ENCODE measurements at regions not wholly inside any gene's neighbourhood (a gene's known extent, or its start where the extent isn't known, plus 50 kb on each side); places are given as distances from the start of the nearest gene placed in this dataset.

- ATAC-seq, result no peak
- no peak for DNase-seq
- intact Hi-C loops (cut with micrococcal nuclease), result no loop called here
Measured at GRCh38 chr2:65794994-65795393, 362.6 kb upstream of the SPRED2 start.

DNA sequence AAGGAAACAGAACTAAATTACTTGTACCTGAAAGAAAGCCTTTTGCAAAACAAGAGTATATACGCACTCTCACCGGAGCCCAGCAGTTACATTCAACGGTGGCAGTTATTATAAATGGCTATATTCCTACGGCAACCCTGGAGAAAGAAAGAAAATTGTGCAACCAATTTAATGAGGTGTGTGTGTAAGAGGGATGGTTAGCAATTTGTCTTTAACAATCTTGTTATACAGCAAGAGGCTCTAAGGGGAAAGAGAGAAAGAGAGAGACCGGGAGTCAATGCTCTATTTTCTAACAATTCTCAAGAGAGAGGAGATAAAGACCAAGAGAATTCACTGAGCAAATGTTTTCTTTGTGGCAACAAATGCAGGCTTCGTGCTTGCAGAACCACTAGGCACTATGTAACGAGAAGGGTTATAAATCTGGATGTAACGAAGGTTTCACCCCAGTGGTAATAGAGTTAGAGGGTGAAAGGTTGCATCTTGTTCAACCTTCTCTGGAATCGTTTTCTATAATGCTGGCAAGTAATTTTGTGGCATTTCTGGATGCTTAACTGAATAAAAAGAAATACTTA is 359.1 kb upstream of the SPRED2 start:
- intact Hi-C loops (cut with micrococcal nuclease), result no loop called here
- DNase-seq, result no peak
- ATAC-seq, result no peak

DNA sequence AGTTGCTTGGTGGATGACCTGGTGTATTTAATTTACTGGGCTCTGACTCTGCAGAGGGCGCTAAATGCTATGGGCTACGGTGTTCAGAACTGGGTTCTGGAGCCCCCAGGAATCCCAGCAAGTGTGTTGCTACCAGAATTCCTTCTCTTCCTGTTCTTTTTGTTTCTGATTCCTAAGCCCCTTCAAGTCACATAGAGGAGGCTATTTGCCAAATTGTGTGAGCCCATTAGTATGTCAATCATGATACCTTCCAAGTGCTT is 358.2 kb upstream of the SPRED2 start:
- intact Hi-C loops (cut with micrococcal nuclease), result no loop called here
- DNase-seq (no peak), ATAC-seq (no peak)

DNA sequence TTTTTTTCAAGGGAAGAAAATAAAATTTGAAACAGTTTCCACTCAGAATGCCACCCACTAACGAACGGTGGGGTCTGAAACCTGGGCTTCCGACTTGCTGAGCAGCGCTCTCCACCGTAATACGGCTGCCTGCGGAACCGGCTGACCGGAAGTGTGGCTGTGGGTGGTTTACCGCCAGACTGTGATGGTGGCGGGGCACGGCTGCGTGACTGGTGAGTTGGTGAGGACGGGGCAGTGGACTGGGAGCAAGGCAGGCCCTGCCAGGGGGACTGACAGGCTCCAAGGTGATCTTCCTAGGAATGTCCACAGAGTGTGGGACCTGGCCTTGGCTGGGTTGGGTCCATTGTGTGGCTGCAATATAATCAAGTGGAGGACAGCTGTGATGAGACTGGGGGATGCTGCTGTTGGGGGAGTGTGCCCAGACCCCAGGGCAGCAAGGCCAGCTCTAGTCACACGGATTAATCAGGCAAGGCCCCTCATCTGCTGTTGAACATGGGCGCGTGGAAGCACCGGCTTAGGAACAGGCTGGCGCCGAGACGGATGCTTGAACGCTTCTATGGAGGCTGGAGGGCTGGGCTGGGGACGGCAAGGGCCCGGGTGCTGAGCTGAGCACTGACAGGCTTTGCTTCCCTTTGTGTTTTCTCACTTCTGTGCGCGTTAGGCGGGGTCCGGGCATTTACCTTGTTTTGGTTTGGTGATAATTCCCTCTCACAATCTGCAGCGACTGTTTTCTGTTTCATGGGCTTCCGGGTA is 357.7 kb upstream of the SPRED2 start:
- DNase-seq (no peak), ATAC-seq (no peak)
- intact Hi-C loops (cut with micrococcal nuclease), result no loop called here

- ATAC-seq (no peak), DNase-seq (no peak)
- intact Hi-C loops (cut with micrococcal nuclease), result no loop called here
Measured at GRCh38 chr2:65788556-65788955, 356.2 kb upstream of the SPRED2 start.

- ATAC-seq, result no peak
- DNase-seq, result no peak
- intact Hi-C loops (cut with micrococcal nuclease), result no loop called here
Measured at GRCh38 chr2:65786765-65787164, 354.4 kb upstream of the SPRED2 start.

DNA sequence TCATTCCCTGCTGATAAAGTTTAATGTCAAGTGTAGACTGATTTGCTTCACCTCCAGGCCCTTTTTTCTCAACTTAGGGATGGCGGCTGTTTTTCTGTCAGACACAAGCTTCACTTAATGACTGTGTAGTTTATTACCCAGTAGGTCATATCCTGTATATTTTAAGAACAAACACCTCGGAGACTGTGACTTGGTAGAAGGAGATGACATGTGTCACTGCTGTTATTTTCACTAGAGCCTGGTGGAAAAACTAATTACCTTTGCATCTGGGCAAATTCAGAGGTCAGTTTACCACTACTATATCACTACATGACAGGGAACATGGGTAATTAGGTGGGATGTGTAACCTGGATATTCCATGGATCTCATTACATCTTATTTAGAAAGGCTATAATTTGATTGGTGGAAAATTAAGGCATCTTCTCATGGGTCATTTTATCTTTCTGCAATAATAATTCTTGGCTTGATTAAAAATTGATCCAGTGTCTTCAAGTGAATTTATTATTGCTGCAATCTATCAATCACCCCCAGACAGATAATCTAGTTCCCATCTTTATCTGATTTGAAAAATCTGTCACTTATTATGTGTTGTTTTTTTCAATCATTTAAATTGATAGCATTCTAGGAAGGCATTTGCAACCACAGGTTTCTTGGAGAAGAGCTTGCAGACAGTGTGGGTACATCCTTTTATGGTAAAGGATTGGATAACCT is 353.8 kb upstream of the SPRED2 start:
- no peak for ATAC-seq
- DNase-seq, result no peak
- intact Hi-C loops (cut with micrococcal nuclease), result no loop called here

GRCh38 chr2:65782996-65783650 is 350.7 kb upstream of the SPRED2 start:
- DNase-seq, result no peak
- intact Hi-C loops (cut with micrococcal nuclease), result no loop called here
- ATAC-seq, result no peak

GRCh38 chr2:65782186-65782585 is 349.8 kb upstream of the SPRED2 start:
- DNase-seq (no peak), ATAC-seq (no peak)
- intact Hi-C loops (cut with micrococcal nuclease), result no loop called here

GRCh38 chr2:65781756-65782155 is 349.4 kb upstream of the SPRED2 start:
- ATAC-seq (no peak), DNase-seq (no peak)
- intact Hi-C loops (cut with micrococcal nuclease), result no loop called here

DNA sequence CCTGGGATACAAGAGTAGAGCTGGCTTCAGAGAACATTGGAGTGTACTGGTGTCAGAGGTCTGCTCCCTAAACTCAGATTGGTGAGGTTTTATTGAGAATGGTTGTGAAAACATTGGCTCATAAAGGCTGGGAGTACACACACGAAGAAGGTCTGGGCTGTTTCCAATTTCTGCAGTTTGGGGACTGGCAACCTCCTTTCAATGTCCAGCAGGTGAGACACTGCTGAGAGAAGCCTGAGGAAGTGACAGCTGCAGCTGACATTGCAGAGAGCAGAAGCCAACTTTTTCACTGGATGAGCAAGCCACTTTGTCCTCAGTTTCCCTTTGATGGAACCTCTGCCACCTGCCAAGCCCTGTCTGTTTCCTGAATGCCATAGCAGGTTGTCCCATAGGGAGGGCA is 346.6 kb upstream of the SPRED2 start:
- ATAC-seq (no peak), DNase-seq (no peak)
- intact Hi-C loops (cut with micrococcal nuclease), result no loop called here

DNA sequence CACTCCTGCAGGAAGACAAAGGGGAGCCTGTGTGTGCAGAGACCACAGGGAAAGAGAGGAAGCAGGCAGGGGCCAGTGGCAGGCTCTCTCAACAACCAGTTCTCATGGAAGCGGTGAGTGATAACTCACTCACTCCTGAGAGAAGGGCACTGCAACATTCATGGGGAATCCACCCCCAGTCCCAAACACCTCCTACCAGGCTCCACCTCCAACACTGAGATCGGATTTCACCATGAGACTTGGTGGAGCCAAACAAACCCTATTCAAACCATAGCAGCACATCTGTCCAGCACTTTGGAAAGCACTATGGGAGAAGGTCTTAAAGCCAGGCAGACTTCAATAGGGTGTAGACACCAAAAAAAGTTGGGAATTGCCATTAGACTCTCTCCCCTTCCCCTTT is 345.7 kb upstream of the SPRED2 start:
- ATAC-seq (no peak), DNase-seq (no peak)
- intact Hi-C loops (cut with micrococcal nuclease), result no loop called here

- no peak for DNase-seq
Measured at GRCh38 chr2:65775839-65776238, 343.4 kb upstream of the SPRED2 start.

GRCh38 chr2:65767946-65768345 is 335.5 kb upstream of the SPRED2 start:
- ATAC-seq, result no peak
- DNase-seq, result no peak
- intact Hi-C loops (cut with micrococcal nuclease), result no loop called here

More at GRCh38 chr2:65775839-65776238, 343.4 kb upstream of the SPRED2 start:
- ATAC-seq, result no peak
- intact Hi-C loops (cut with micrococcal nuclease), result no loop called here

GRCh38 chr2:65766768-65767267 is 334.4 kb upstream of the SPRED2 start:
- intact Hi-C loops (cut with micrococcal nuclease), result no loop called here
- DNase-seq, result no peak
- ATAC-seq, result no peak

DNA sequence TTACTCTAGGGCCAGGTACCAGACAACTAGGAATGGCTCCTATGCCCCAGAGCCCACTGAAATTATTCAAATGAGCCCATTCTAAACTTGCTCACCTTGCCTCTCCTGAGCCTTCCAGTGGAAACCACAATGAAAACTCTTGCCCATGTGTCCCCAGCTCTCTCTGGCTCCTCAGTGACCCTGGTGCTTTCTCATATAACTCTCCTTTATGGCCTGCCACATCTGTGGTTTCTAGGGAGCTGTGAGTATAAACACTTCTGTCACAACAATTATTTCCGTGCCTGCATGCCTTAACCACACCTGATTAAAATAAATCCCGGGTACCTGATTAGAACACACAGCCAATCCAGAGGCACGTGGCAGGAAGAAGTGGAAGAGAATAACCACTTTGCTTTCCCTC is 333.0 kb upstream of the SPRED2 start:
- no peak for DNase-seq
- ATAC-seq, result no peak
- intact Hi-C loops (cut with micrococcal nuclease), result no loop called here

GRCh38 chr2:65762068-65762467 is 329.7 kb upstream of the SPRED2 start:
- no peak for ATAC-seq
- DNase-seq, result no peak
- intact Hi-C loops (cut with micrococcal nuclease), result no loop called here

DNA sequence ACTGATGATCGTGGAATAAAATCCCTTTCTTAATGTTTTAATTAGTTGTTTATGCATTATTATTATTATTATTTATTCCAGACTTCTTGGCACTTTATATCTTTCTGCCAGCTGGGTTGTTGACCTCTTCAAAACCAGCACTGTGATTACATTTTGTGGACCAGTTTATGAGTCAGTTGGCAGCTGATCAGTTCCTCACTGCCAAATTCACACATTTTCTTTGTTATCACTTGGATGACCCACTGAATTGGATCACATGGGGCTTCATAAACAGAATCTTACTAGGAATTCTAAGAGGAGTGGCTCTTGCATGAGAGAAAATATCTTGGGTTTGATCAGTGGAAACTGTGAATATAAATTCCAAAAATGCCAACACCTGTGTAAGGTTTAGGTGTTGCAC is 321.8 kb upstream of the SPRED2 start:
- intact Hi-C loops (cut with micrococcal nuclease), result no loop called here
- peak; percentile 67 for ATAC-seq
- no peak for DNase-seq

- intact Hi-C loops (cut with micrococcal nuclease), result no loop called here
- ATAC-seq (no peak), DNase-seq (no peak)
Measured at GRCh38 chr2:65751408-65751807, 319.0 kb upstream of the SPRED2 start.

DNA sequence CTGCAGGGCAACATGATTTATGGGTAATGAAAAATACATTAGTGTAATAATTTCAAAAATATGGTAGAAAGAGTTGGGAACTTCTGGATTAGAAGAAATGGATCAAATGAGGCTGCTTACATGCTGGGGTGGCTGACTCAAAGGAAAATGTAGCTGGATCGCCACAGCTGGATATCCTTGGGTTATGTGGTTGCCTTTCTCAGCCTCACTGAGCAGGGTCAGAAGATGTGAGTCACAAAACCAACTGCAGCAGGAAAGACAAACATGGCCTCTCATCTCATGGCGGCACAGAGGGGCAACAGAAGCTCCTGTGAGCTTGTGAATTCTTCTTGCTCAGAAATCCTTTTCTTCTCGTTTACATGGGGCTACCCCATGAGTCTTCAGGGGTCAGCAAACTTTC is 317.1 kb upstream of the SPRED2 start:
- ATAC-seq, result no peak
- DNase-seq, result no peak
- intact Hi-C loops (cut with micrococcal nuclease), result no loop called here

Data from left ventricle myocardium superior (tissue), 1 donor.